ENCODE measurements at regions not wholly inside any gene's neighbourhood (a gene's known extent, or its start where the extent isn't known, plus 50 kb on each side); places are given as distances from the start of the nearest gene placed in this dataset.

- intact Hi-C loops (cut with micrococcal nuclease) = no loop called here
- Histone ChIP-seq H2AK5ac (ENCODE audit: low read depth, low read length) (no peak overlapping the region), H2BK15ac (ENCODE audit: low read depth, low read length) (no peak overlapping the region), H3K9me3 (ENCODE audit: control insufficient read depth, insufficient read depth, low read length) (peaks cover 11% of the 10 kb centered on the region), H3K79me1 (ENCODE audit: low read depth in 1 of 2, low read length in 2 of 2) (no peaks in the 10 kb centered on the region), H3K56ac (ENCODE audit: extremely low read depth, insufficient read depth, low read length) (no peak overlapping the region), H3K27ac (ENCODE audit: insufficient read depth, low read length) (no peak overlapping the region), H3K4ac (ENCODE audit: low read depth, low read length) (no peak overlapping the region), H3K4me2 (ENCODE audit: low read depth, low read length) (no peak overlapping the region), H3K36me3 (ENCODE audit: control insufficient read depth, insufficient read depth, low read length) (no peaks in the 10 kb centered on the region), H3K14ac (replicated peaks; ENCODE audit: low read depth, low read length) (no peak overlapping the region), H2BK20ac (ENCODE audit: low read depth, low read length) (no peak overlapping the region), H3K23ac (ENCODE audit: low read depth, low read length) (no peak overlapping the region), H4K8ac (ENCODE audit: low read depth in 2 of 2, low read length in 2 of 2) (no peak overlapping the region), H2BK120ac (ENCODE audit: low read depth, low read length) (no peak overlapping the region), H3K4me1 (ENCODE audit: control insufficient read depth, insufficient read depth, low read length) (no peaks in the 10 kb centered on the region), H2AFZ (replicated peaks; ENCODE audit: low read length, poor library complexity) (no peak overlapping the region), H2BK5ac (ENCODE audit: low read depth, low read length, poor library complexity, severe bottlenecking) (no peak overlapping the region), H3K18ac (ENCODE audit: low read depth, low read length) (no peak overlapping the region), H3K4me3 (ENCODE audit: insufficient read depth, low read depth, low read length) (no peak overlapping the region), H4K20me1 (ENCODE audit: insufficient read depth, low read length) (no peaks in the 10 kb centered on the region), H3K9ac (ENCODE audit: low read depth, low read length) (no peak overlapping the region), H4K91ac (ENCODE audit: insufficient read depth, low read depth, low read length) (no peak overlapping the region), H2AK9ac (replicated peaks; ENCODE audit: low read depth, low read length, poor library complexity) (no peak overlapping the region), H4K5ac (ENCODE audit: low read depth, low read length) (no peak overlapping the region), H3K9me1 (ENCODE audit: insufficient read depth, low read length) (no peaks in the 10 kb centered on the region), H3K27me3 (ENCODE audit: control insufficient read depth, insufficient read depth, low read length) (no peaks in the 10 kb centered on the region)
- TF ChIP-seq MAFK (IDR thresholded peaks at IDR 0.05; ENCODE audit: low read depth, low read length) = no peak
- TF ChIP-seq RFX5 (IDR thresholded peaks at IDR 0.05; ENCODE audit: low read depth, low read length) = no peak
- no peak for TF ChIP-seq CHD1 (IDR thresholded peaks at IDR 0.05; ENCODE audit: low read depth, low read length)
- no peak for TF ChIP-seq MXI1 (IDR thresholded peaks at IDR 0.05; ENCODE audit: borderline replicate concordance, low read depth, low read length)
- no peak for TF ChIP-seq RCOR1 (IDR thresholded peaks at IDR 0.05; ENCODE audit: insufficient replicate concordance, low read length)
- no peak for TF ChIP-seq MAZ (IDR thresholded peaks at IDR 0.05; ENCODE audit: borderline replicate concordance, low read depth, low read length)
- no peak for TF ChIP-seq CTCF (conservative IDR thresholded peaks at IDR 0.05; ENCODE audit: low read depth, low read length)
- no peak for TF ChIP-seq NFE2L2 (IDR thresholded peaks at IDR 0.05; ENCODE audit: low read depth, low read length)
- no CpG with 5 or more reads among the region's 2 CpGs for WGBS, 2 experiments (ENCODE audit: extremely low coverage in 2 of 2, insufficient read length in 1 of 2)
- ChIA-PET CTCF (no interaction called here), POLR2A (ENCODE audit: unreplicated experiment) (no interaction called here)
- DNase-seq (no peak), ATAC-seq (ENCODE audit: low read depth) (no peak)
- no TSS peak for BruUV-seq (replicated peaks)
- in situ Hi-C loops (cut with MboI; ENCODE audit: low sequenced_read_pairs) = no loop called here
- dilution Hi-C loops (cut with HindIII; ENCODE audit: low sequenced_read_pairs, unreplicated experiment) = no loop called here
Measured at GRCh38 chr13:90256746-90257145, 1090.7 kb upstream of the MIR17HG start.

Data from IMR-90 (cell line).